OCI-LY3 (cell line): ENCODE measurements at regions not wholly inside any gene's neighbourhood (a gene's known extent, or its start where the extent isn't known, plus 50 kb on each side); places are given as distances from the start of the nearest gene placed in this dataset.
"Not testable (repeated sequence)": the region's sequence is repeated elsewhere in the genome, so short reads cannot be mapped to it uniquely, and the experiment has no call there.

Source experiments
- H2AFZ ChIP-seq: fragments of 200-600, 300-600 bp; shearing (Covaris generic); 2 replicates; pipeline ENCODE4 v1.6.0; 2014; ENCODE audit warnings: antibody characterized with exemption, low read depth, low read length
- H3K27ac ChIP-seq: fragments of 200-600, 300-600 bp; sonication (generic); 2 replicates; pipeline ENCODE4 v1.5.1; 2014; ENCODE audit warnings: mild to moderate bottlenecking, low read length, moderate library complexity, mixed read lengths
- H3K27me3 ChIP-seq: fragments of 200-600, 300-600 bp; sonication (generic); 2 replicates; pipeline ENCODE4 v1.6.1; 2014; ENCODE audit warnings: low read depth, low read length, mixed read lengths
- H3K36me3 ChIP-seq: fragments of 200-600, 300-600 bp; sonication (generic); replicated peaks from 2 replicates; pipeline ENCODE3; 2014; ENCODE audit warnings: low read depth, low read length, mixed read lengths
- H3K4me1 ChIP-seq: fragments of 300-600, 200-600 bp; sonication (generic); 2 replicates; pipeline ENCODE4 v1.6.1; 2014; ENCODE audit warnings: low read length, mixed read lengths
- H3K4me2 ChIP-seq: fragments of 200-600, 300-600 bp; sonication (generic); 2 replicates; pipeline ENCODE4 v1.6.1; 2014; ENCODE audit warnings: low read length, mixed read lengths
- H3K4me3 ChIP-seq: fragments of 300-600, 200-600 bp; sonication (generic); 2 replicates; pipeline ENCODE4 v1.5.1; 2014; ENCODE audit warnings: antibody characterized with exemption, mild to moderate bottlenecking, low read length, moderate library complexity
- H3K79me2 ChIP-seq: fragments of 300-600, 200-600 bp; shearing (Covaris generic); 2 replicates; pipeline ENCODE4 v1.6.1; 2014; ENCODE audit warnings: mild to moderate bottlenecking, low read length, mixed read lengths
- H3K9ac ChIP-seq: fragments of 300-600, 200-600 bp; shearing (Covaris generic); 2 replicates; pipeline ENCODE4 v1.6.0; 2014; ENCODE audit warnings: mild to moderate bottlenecking, low read length, moderate library complexity
- H3K9me3 ChIP-seq: fragments of 200-600, 300-600 bp; shearing (Covaris generic); 2 replicates; pipeline ENCODE4 v1.6.1; 2014; ENCODE audit warnings: low read length, mixed read lengths; ENCODE audit not compliant: insufficient read depth
- H4K20me1 ChIP-seq: fragments of 200-600, 300-600 bp; sonication (generic); 2 replicates; pipeline ENCODE4 v1.6.1; 2016; ENCODE audit warnings: low read length, mixed read lengths; ENCODE audit not compliant: insufficient read depth
- CTCF ChIP-seq: fragments of 200-600, 300-600 bp; sonication (generic); IDR thresholded peaks from 2 replicates; pipeline ENCODE4 v1.5.1; 2014; ENCODE audit warnings: antibody characterized with exemption, low read length, low read depth
- EZH2phosphoT487 ChIP-seq: fragments of 200-600 bp; shearing (Covaris generic); IDR thresholded peaks from 2 replicates; pipeline ENCODE4 v1.6.1; 2018; ENCODE audit warnings: antibody characterized with exemption, mixed run types, low read depth

GRCh38 chr1:103441342-103441741 is 84.2 kb upstream of the RNPC3 start:
- TF ChIP-seq CTCF: no peak
- TF ChIP-seq EZH2phosphoT487: no peak
- H3K27ac ChIP-seq: no peak overlapping the region
- H3K27me3 ChIP-seq: no peaks in the 10 kb centered on the region
- H3K36me3 ChIP-seq: no peaks in the 10 kb centered on the region
- H4K20me1 ChIP-seq: no peaks in the 10 kb centered on the region
- no peak overlapping the region for H2AFZ ChIP-seq
- H3K4me3 ChIP-seq: no peak overlapping the region
- no peaks in the 10 kb centered on the region for H3K79me2 ChIP-seq
- H3K4me2 ChIP-seq: no peak overlapping the region
- no peaks in the 10 kb centered on the region for H3K4me1 ChIP-seq
- H3K9me3 ChIP-seq: no peaks in the 10 kb centered on the region
- no peak overlapping the region for H3K9ac ChIP-seq

- not testable (repeated sequence) for H2AFZ ChIP-seq, H3K27me3 ChIP-seq, H3K4me1 ChIP-seq, H3K79me2 ChIP-seq, H4K20me1 ChIP-seq, H3K4me3 ChIP-seq, H3K36me3 ChIP-seq, H3K27ac ChIP-seq, H3K9ac ChIP-seq, H3K4me2 ChIP-seq, H3K9me3 ChIP-seq
Measured at GRCh38 chr1:103436568-103437100, 88.9 kb upstream of the RNPC3 start.

GRCh38 chr1:103435443-103435842 is 90.1 kb upstream of the RNPC3 start:
- H3K4me3 ChIP-seq: no peak overlapping the region
- H3K27me3 ChIP-seq: no peaks in the 10 kb centered on the region
- H3K4me2 ChIP-seq: no peak overlapping the region
- no peaks in the 10 kb centered on the region for H3K9me3 ChIP-seq
- TF ChIP-seq CTCF: no peak
- TF ChIP-seq EZH2phosphoT487: no peak
- H3K9ac ChIP-seq: no peak overlapping the region
- H3K79me2 ChIP-seq: no peaks in the 10 kb centered on the region
- no peaks in the 10 kb centered on the region for H3K36me3 ChIP-seq
- H2AFZ ChIP-seq: no peak overlapping the region
- no peaks in the 10 kb centered on the region for H3K4me1 ChIP-seq
- H3K27ac ChIP-seq: no peak overlapping the region
- no peaks in the 10 kb centered on the region for H4K20me1 ChIP-seq

GRCh38 chr1:103424650-103425049 is 100.8 kb upstream of the RNPC3 start:
- H3K4me1 ChIP-seq: no peaks in the 10 kb centered on the region
- H3K27me3 ChIP-seq: no peaks in the 10 kb centered on the region
- TF ChIP-seq EZH2phosphoT487 (no peak), CTCF (no peak)
- H2AFZ ChIP-seq: no peak overlapping the region
- H3K4me2 ChIP-seq: no peak overlapping the region
- H3K36me3 ChIP-seq: no peaks in the 10 kb centered on the region
- no peak overlapping the region for H3K9ac ChIP-seq
- no peaks in the 10 kb centered on the region for H3K79me2 ChIP-seq
- no peak overlapping the region for H3K4me3 ChIP-seq
- no peaks in the 10 kb centered on the region for H4K20me1 ChIP-seq
- no peak overlapping the region for H3K27ac ChIP-seq
- H3K9me3 ChIP-seq: no peaks in the 10 kb centered on the region
